Karpas-422 (cell line): ENCODE measurements at regions not wholly inside any gene's neighbourhood (a gene's known extent, or its start where the extent isn't known, plus 50 kb on each side); places are given as distances from the start of the nearest gene placed in this dataset.

Experiments used
- DNase-seq: peaks from one replicate; pipeline ENCODE4 v3.0.0-alpha.2; 2015
- H2AFZ ChIP-seq: fragments of 200-600 bp; sonication (generic); 2 replicates; pipeline ENCODE4 v1.6.1; 2014; ENCODE audit warnings: antibody characterized with exemption, low read length, mixed read lengths
- H3K27ac ChIP-seq: fragments of 200-600 bp; sonication (generic); 2 replicates; pipeline ENCODE4 v1.5.1; 2014; ENCODE audit warnings: mild to moderate bottlenecking, low read length, moderate library complexity
- H3K27me3 ChIP-seq: fragments of 200-600 bp; sonication (generic); 2 replicates; pipeline ENCODE4 v1.6.1; 2014; ENCODE audit warnings: low read length, mixed read lengths
- H3K36me3 ChIP-seq: fragments of 200-600 bp; sonication (generic); 2 replicates; pipeline ENCODE4 v1.6.1; 2014; ENCODE audit warnings: low read length, mixed read lengths; ENCODE audit not compliant: insufficient read depth
- H3K4me1 ChIP-seq: fragments of 200-600 bp; sonication (generic); 2 replicates; pipeline ENCODE4 v1.6.1; 2014; ENCODE audit warnings: mild to moderate bottlenecking, low read length, mixed read lengths
- H3K4me2 ChIP-seq: fragments of 200-600 bp; sonication (generic); 2 replicates; pipeline ENCODE4 v1.6.1; 2014; ENCODE audit warnings: low read length, low read depth, mild to moderate bottlenecking; ENCODE audit not compliant: poor library complexity, severe bottlenecking
- H3K4me3 ChIP-seq: fragments of 200-600 bp; sonication (generic); 2 replicates; pipeline ENCODE4 v1.5.1; 2014; ENCODE audit warnings: mild to moderate bottlenecking, antibody characterized with exemption, low read length, mixed read lengths
- H3K79me2 ChIP-seq: fragments of 200-600 bp; sonication (generic); 2 replicates; pipeline ENCODE4 v1.6.1; 2014; ENCODE audit warnings: mild to moderate bottlenecking, low read length, mixed read lengths
- H3K9ac ChIP-seq: fragments of 200-600 bp; sonication (generic); 2 replicates; pipeline ENCODE4 v1.6.0; 2014; ENCODE audit warnings: low read length
- H3K9me2 ChIP-seq: fragments of 200-600 bp; sonication (generic), shearing (Covaris generic); replicated peaks from 2 replicates; pipeline ENCODE4 v1.6.0; 2014; ENCODE audit warnings: mild to moderate bottlenecking, low read length, moderate library complexity; ENCODE audit not compliant: insufficient read depth
- H3K9me3 ChIP-seq: fragments of 300-700, 200-600 bp; sonication (generic); 2 replicates; pipeline ENCODE4 v1.6.1; 2014; ENCODE audit warnings: low read length, mixed read lengths
- H4K20me1 ChIP-seq: fragments of 200-600 bp; sonication (generic); 2 replicates; pipeline ENCODE4 v1.6.1; 2014; ENCODE audit warnings: mild to moderate bottlenecking, antibody characterized with exemption, low read length, low read depth; ENCODE audit not compliant: insufficient read depth

GRCh38 chr7:96638669-96639068 lies 71.0 kb downstream of the SEM1 start:
- no peaks in the 10 kb centered on the region for H4K20me1 ChIP-seq
- no peaks in the 10 kb centered on the region for H3K36me3 ChIP-seq
- H3K27me3 ChIP-seq: 0 out of 2 replicates have a peak, but pooled peaks cover 3% of the 10 kb centered on the region
- H3K4me2 ChIP-seq: no peak overlapping the region
- DNase-seq: no peak
- H3K4me3 ChIP-seq: no peak overlapping the region
- no peak overlapping the region for H3K9ac ChIP-seq
- H3K9me3 ChIP-seq: no peaks in the 10 kb centered on the region
- H3K4me1 ChIP-seq: 0 out of 2 replicates have a peak, but pooled peaks cover 2% of the 10 kb centered on the region
- no peak overlapping the region for H2AFZ ChIP-seq
- no peak overlapping the region for H3K27ac ChIP-seq
- H3K79me2 ChIP-seq: no peaks in the 10 kb centered on the region
- H3K9me2 ChIP-seq: no peaks in the 10 kb centered on the region; the same call in 1 of the 2 replicates

DNA sequence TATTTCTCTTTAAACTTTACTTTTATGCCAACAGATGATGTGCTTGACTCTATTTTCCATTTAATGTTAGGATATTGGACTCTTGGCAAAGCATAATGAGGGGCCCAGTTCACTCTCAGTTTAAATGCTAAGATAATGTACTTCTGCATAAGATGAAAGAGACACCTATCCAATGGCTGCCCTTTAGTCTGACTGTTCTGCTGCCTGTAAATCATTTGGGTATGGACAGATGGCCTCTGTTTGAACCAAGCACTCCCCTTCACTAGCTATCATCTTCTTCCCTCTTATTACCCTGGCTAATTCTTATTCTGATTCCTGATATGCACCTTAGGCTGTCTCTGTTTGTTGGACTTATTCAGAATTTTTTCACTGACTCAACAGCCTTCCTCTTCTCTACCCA lies 72.1 kb downstream of the SEM1 start:
- DNase-seq: no peak
- H3K4me1 ChIP-seq: 0 out of 2 replicates have a peak, but pooled peaks cover 2% of the 10 kb centered on the region

DNA sequence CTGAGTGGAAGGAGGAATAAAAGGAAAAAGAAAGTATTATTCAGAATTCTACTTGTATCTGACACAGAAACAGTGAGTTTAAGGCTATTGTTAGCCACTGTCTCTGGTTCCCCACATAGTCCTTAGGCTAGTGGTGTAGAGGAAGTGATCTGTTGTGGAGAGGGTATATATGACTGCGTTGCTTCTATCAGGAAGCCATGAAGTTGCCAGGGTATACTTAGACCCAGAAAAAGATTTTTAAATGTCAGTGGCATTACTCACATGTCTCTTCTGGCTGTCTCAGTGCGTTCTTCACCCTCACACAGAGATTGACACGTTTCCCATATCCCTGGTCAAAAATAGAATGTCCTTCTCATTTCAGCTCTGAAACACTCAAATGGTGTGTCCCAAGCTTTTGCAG lies 72.7 kb downstream of the SEM1 start:
- 0 out of 2 replicates have a peak, but pooled peaks cover 3% of the 10 kb centered on the region for H3K27me3 ChIP-seq
- no peaks in the 10 kb centered on the region for H3K9me3 ChIP-seq
- no peak overlapping the region for H3K27ac ChIP-seq
- no peak overlapping the region for H3K4me3 ChIP-seq
- H3K79me2 ChIP-seq: no peaks in the 10 kb centered on the region
- no peak overlapping the region for H2AFZ ChIP-seq
- no peaks in the 10 kb centered on the region; the same call in 1 of the 2 replicates for H3K9me2 ChIP-seq
- 0 out of 2 replicates have a peak, but pooled peaks cover 2% of the 10 kb centered on the region for H3K4me1 ChIP-seq
- no peak for DNase-seq
- no peaks in the 10 kb centered on the region for H4K20me1 ChIP-seq
- no peaks in the 10 kb centered on the region for H3K36me3 ChIP-seq
- no peak overlapping the region for H3K9ac ChIP-seq
- H3K4me2 ChIP-seq: no peak overlapping the region

More for the DNA sequence above, 72.1 kb downstream of the SEM1 start:
- Histone ChIP-seq H3K4me3 (no peak overlapping the region), H3K9me2 (no peaks in the 10 kb centered on the region; the same call in 1 of the 2 replicates), H4K20me1 (no peaks in the 10 kb centered on the region), H3K27ac (no peak overlapping the region), H2AFZ (no peak overlapping the region), H3K36me3 (no peaks in the 10 kb centered on the region), H3K79me2 (no peaks in the 10 kb centered on the region), H3K9ac (no peak overlapping the region), H3K4me2 (no peak overlapping the region), H3K9me3 (no peaks in the 10 kb centered on the region), H3K27me3 (0 out of 2 replicates have a peak, but pooled peaks cover 3% of the 10 kb centered on the region)

DNA sequence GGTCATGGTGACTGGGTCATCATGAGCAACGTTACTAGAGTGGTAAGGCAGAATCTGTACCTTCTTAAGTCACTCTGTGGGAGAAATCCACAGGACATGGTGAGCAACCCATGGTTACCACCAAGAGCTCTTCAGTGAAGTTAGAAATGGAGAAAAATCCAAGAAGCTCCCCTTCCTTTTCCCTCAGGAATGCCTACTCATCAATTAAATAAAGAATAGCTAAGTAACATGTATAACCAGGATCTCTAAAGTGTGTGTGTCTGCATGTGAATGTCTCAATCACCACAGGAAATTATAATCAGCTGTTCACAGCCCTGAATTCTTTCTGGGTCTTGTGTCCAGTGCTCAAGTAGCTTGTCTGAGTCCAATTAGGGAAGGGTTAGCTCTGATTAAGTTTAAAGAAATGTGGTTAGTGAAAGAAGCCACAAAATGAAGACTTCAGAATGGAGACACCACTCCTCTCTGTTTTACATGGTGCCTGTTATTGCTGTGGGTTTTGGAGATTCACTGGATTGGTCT lies 73.2 kb downstream of the SEM1 start:
- H3K9me2 ChIP-seq: no peaks in the 10 kb centered on the region; the same call in 1 of the 2 replicates
- no peak overlapping the region for H2AFZ ChIP-seq
- 0 out of 2 replicates have a peak, but pooled peaks cover 3% of the 10 kb centered on the region for H3K27me3 ChIP-seq
- H4K20me1 ChIP-seq: no peaks in the 10 kb centered on the region
- no peaks in the 10 kb centered on the region for H3K79me2 ChIP-seq
- H3K4me3 ChIP-seq: no peak overlapping the region
- DNase-seq: no peak
- no peaks in the 10 kb centered on the region for H3K4me1 ChIP-seq
- H3K9ac ChIP-seq: no peak overlapping the region
- no peak overlapping the region for H3K4me2 ChIP-seq
- no peaks in the 10 kb centered on the region for H3K9me3 ChIP-seq
- no peak overlapping the region for H3K27ac ChIP-seq
- no peaks in the 10 kb centered on the region for H3K36me3 ChIP-seq

GRCh38 chr7:96629884-96630283 lies 79.8 kb downstream of the SEM1 start:
- H3K4me1 ChIP-seq: no peaks in the 10 kb centered on the region
- H3K9me2 ChIP-seq: no peaks in the 10 kb centered on the region
- H3K9me3 ChIP-seq: no peaks in the 10 kb centered on the region
- H3K36me3 ChIP-seq: no peaks in the 10 kb centered on the region
- H3K27ac ChIP-seq: no peak overlapping the region
- no peak for DNase-seq
- H3K27me3 ChIP-seq: no peaks in the 10 kb centered on the region
- H4K20me1 ChIP-seq: no peaks in the 10 kb centered on the region
- no peaks in the 10 kb centered on the region for H3K79me2 ChIP-seq
- H3K9ac ChIP-seq: no peak overlapping the region
- H3K4me2 ChIP-seq: no peak overlapping the region
- no peak overlapping the region for H3K4me3 ChIP-seq
- H2AFZ ChIP-seq: no peak overlapping the region

DNA sequence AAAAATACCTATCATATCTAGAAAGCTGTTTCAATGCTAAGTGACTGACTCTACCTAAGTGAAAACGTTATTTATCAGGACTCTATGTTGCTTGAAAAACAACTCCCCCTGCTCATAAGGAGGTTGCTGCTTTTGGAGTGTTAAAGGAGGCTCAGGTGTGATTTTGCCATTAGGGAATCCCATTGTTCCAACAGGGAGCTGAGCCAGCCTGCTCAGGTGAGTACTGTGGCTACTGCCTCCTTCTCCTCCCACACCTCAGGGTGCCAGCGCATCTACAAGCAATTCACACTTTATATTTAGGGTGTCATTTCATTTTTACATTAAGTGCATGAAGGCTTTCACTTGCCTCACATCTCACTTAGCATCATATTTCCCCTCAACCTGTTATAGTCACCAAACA lies 84.7 kb downstream of the SEM1 start:
- Histone ChIP-seq H3K27me3 (no peaks in the 10 kb centered on the region), H3K79me2 (no peaks in the 10 kb centered on the region), H4K20me1 (no peaks in the 10 kb centered on the region), H2AFZ (no peak overlapping the region), H3K9me2 (no peaks in the 10 kb centered on the region), H3K4me3 (no peak overlapping the region), H3K9me3 (no peaks in the 10 kb centered on the region), H3K4me2 (no peak overlapping the region), H3K4me1 (no peaks in the 10 kb centered on the region), H3K36me3 (no peaks in the 10 kb centered on the region), H3K27ac (no peak overlapping the region), H3K9ac (no peak overlapping the region)
- no peak for DNase-seq

DNA sequence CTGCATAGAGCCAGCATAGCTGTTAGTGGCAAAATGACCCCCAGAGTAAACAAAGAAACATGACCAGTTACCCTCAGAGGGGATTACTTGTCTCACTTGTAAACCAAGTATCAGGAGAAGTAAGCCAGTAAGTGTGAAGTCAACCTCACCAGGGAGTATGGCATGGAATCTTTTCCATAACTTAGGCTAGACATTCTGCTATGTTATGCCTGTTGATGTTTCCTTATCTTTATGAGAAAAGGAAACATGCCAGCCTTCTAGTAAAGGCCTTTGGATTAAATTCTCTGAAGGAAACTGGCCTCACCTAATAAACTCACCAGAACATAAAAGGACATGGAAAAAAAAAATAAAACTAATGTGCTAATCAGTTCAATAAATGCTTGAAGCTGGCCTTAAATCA lies 87.7 kb downstream of the SEM1 start:
- Histone ChIP-seq H4K20me1 (no peaks in the 10 kb centered on the region), H3K27me3 (no peaks in the 10 kb centered on the region), H3K36me3 (no peaks in the 10 kb centered on the region), H3K4me1 (no peaks in the 10 kb centered on the region), H3K4me2 (no peak overlapping the region), H3K79me2 (no peaks in the 10 kb centered on the region), H3K9ac (no peak overlapping the region), H3K27ac (no peak overlapping the region), H3K4me3 (no peak overlapping the region), H3K9me3 (no peaks in the 10 kb centered on the region), H2AFZ (no peak overlapping the region), H3K9me2 (no peaks in the 10 kb centered on the region)
- no peak for DNase-seq

GRCh38 chr7:96614154-96614867 lies 95.3 kb downstream of the SEM1 start:
- Histone ChIP-seq H3K9me3 (no peaks in the 10 kb centered on the region), H3K4me2 (no peak overlapping the region), H3K79me2 (no peaks in the 10 kb centered on the region), H3K9me2 (no peaks in the 10 kb centered on the region), H3K27me3 (no peaks in the 10 kb centered on the region), H3K4me1 (no peaks in the 10 kb centered on the region), H2AFZ (no peak overlapping the region), H4K20me1 (no peaks in the 10 kb centered on the region), H3K36me3 (no peaks in the 10 kb centered on the region), H3K4me3 (no peak overlapping the region), H3K9ac (no peak overlapping the region), H3K27ac (no peak overlapping the region)
- no peak for DNase-seq
